Neuron (in vitro differentiated cells): ENCODE measurements at regions not wholly inside any gene's neighbourhood (a gene's known extent, or its start where the extent isn't known, plus 50 kb on each side); places are given as distances from the start of the nearest gene placed in this dataset.

ENCODE experiments used
- H2AFZ ChIP-seq: one replicate; pipeline ENCODE4 v1.6.1; 2013; ENCODE audit warnings: low read depth, mild to moderate bottlenecking, inconsistent platforms, low read length, moderate library complexity
- H3K27me3 ChIP-seq: one replicate; pipeline ENCODE4 v1.6.1; 2013; ENCODE audit warnings: low read length; ENCODE audit not compliant: insufficient read depth
- H3K36me3 ChIP-seq: one replicate; pipeline ENCODE4 v1.6.1; 2013; ENCODE audit warnings: low read length; ENCODE audit not compliant: insufficient read depth
- H3K4me1 ChIP-seq: one replicate; pipeline ENCODE4 v1.6.1; 2013; ENCODE audit warnings: low read length; ENCODE audit not compliant: insufficient read depth
- H3K4me3 ChIP-seq: 2 replicates; pipeline ENCODE4 v1.5.1; 2013; ENCODE audit warnings: mild to moderate bottlenecking, low read length, moderate library complexity
- H3K9me3 ChIP-seq: one replicate; pipeline ENCODE4 v1.6.1; 2013; ENCODE audit warnings: low read length

- no peak overlapping the region for H3K4me3 ChIP-seq
- no peaks in the 10 kb centered on the region for H3K4me1 ChIP-seq
- no peaks in the 10 kb centered on the region for H3K9me3 ChIP-seq
- H2AFZ ChIP-seq, result no peak overlapping the region
- H3K27me3 ChIP-seq, result no peaks in the 10 kb centered on the region
- H3K36me3 ChIP-seq, result no peaks in the 10 kb centered on the region
Measured at GRCh38 chr10:83555264-83555663, 584.0 kb upstream of the GHITM start.

- Histone ChIP-seq H3K9me3 (no peaks in the 10 kb centered on the region), H2AFZ (no peak overlapping the region), H3K27me3 (no peaks in the 10 kb centered on the region), H3K4me3 (no peak overlapping the region), H3K4me1 (no peaks in the 10 kb centered on the region), H3K36me3 (no peaks in the 10 kb centered on the region)
Measured at GRCh38 chr10:83562381-83562780, 576.9 kb upstream of the GHITM start.

- no peak overlapping the region for H2AFZ ChIP-seq
- no peaks in the 10 kb centered on the region for H3K36me3 ChIP-seq
- no peaks in the 10 kb centered on the region for H3K27me3 ChIP-seq
- H3K4me1 ChIP-seq, result no peaks in the 10 kb centered on the region
- no peak overlapping the region for H3K4me3 ChIP-seq
- H3K9me3 ChIP-seq, result no peaks in the 10 kb centered on the region
Measured at GRCh38 chr10:83564889-83565588, 574.3 kb upstream of the GHITM start.

GRCh38 chr10:83572036-83572435, 567.3 kb upstream of the GHITM start:
- Histone ChIP-seq H3K4me3 (no peak overlapping the region), H3K36me3 (no peaks in the 10 kb centered on the region), H3K9me3 (no peaks in the 10 kb centered on the region), H3K4me1 (no peaks in the 10 kb centered on the region), H2AFZ (no peak overlapping the region), H3K27me3 (no peaks in the 10 kb centered on the region)

DNA sequence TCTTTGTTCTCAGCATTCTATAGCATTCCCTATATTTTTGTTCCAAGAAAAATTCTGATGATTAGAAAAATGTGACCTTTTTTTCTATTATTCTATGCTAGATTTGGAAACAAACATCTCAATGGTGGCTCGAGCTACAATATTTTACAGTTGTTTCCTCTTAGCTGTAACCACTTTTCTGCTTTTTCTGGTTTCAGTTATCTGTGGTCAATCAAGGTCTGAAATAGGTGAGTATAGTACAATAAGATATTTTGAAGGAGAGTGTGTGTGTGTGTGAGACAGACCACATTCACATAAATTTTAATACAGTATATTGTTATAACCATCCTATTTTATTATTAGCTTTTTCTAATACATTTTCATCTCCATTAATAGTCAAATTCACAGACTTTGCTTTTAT, 564.5 kb upstream of the GHITM start:
- H3K27me3 ChIP-seq, result no peaks in the 10 kb centered on the region
- no peak overlapping the region for H2AFZ ChIP-seq
- no peaks in the 10 kb centered on the region for H3K36me3 ChIP-seq
- no peaks in the 10 kb centered on the region for H3K4me1 ChIP-seq
- no peaks in the 10 kb centered on the region for H3K9me3 ChIP-seq
- no peak overlapping the region for H3K4me3 ChIP-seq

DNA sequence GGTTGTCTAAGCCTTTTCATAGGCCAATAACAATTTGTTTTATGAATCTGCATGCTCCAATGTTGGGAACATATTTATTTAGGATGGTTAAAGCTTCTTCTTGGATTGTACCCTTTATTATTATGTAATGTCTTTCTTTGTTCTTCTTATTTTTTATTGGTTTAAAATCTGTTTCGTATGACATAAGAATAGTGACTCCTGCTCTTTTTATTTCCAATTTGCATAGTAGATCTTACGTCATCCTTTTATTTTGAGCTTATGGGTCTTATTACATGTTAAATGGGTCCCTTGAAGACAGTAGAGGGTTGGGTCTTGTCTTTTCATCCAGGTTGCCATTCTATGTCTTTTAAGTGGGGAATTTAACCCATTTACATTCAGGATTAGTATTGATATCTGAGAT, 561.9 kb upstream of the GHITM start:
- Histone ChIP-seq H3K36me3 (no peaks in the 10 kb centered on the region), H3K4me3 (no peak overlapping the region), H3K9me3 (no peaks in the 10 kb centered on the region), H3K27me3 (no peaks in the 10 kb centered on the region), H3K4me1 (no peaks in the 10 kb centered on the region), H2AFZ (no peak overlapping the region)

DNA sequence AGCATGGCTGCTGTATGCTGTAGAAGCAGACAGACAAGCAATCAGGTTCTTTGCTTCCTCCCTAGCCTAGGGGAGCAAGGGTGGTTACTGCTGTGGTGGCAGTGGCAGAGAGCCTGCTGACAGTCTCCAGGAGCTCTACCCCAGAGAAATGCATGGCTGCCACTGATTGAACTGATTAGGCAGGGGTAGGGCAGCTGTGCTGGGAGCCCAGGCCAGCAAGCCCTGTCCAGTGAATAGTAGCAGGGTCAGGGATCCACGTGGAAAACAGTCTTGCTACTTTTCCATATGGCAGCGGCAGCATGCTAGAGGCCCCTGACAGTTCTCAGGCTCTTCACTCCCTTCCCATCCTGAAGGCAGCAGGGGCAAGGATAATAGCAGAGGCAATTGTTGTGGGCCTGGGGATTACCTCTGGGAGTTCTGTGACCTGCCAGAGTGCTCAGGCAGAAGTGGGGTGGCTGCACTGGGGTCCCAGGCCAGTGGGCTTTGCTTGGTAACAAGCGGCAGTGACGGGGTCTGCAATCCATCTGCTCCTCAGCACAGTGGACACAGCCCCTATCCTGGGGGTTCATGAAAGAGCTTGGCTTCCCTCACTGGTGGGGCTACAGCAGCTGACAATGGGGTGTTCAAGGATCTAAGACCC, 558.8 kb upstream of the GHITM start:
- no peak overlapping the region for H2AFZ ChIP-seq
- H3K27me3 ChIP-seq, result no peaks in the 10 kb centered on the region
- no peak overlapping the region for H3K4me3 ChIP-seq
- no peaks in the 10 kb centered on the region for H3K36me3 ChIP-seq
- no peaks in the 10 kb centered on the region for H3K9me3 ChIP-seq
- H3K4me1 ChIP-seq, result no peaks in the 10 kb centered on the region

DNA sequence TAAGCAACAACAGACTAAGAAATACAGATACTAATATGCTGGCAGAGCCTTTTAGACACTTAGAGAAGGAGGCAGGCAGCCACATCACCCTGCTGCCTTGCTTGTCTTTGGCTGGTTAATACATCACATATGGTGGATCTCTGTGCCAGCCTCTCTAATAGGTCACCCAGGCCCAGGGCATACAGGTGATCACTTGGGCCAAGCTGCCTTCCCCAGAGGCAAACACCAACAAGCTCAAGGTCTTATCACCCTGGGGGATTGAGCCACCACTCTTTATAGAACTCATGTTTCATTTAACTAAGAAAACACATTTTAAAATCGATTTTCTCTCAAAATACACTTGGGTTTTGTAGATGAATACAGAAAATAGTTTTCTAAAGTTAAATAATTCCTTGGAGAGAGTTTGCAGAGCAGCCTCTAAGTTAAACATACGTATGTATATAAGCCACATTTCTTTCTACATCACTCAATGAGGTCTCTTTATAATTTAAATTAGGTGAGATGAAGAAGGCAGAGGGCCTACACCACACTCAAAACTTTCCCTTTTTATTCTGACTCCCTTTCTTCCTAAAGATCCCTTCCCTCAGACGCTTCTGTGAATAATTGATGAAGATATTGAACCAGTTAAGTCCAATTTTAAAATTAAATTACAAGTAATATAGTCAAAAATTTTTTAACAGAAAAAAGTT, 556.8 kb upstream of the GHITM start:
- no peaks in the 10 kb centered on the region for H3K27me3 ChIP-seq
- H3K4me3 ChIP-seq, result no peak overlapping the region
- H3K4me1 ChIP-seq, result no peaks in the 10 kb centered on the region
- no peak overlapping the region for H2AFZ ChIP-seq
- no peaks in the 10 kb centered on the region for H3K9me3 ChIP-seq
- H3K36me3 ChIP-seq, result no peaks in the 10 kb centered on the region

DNA sequence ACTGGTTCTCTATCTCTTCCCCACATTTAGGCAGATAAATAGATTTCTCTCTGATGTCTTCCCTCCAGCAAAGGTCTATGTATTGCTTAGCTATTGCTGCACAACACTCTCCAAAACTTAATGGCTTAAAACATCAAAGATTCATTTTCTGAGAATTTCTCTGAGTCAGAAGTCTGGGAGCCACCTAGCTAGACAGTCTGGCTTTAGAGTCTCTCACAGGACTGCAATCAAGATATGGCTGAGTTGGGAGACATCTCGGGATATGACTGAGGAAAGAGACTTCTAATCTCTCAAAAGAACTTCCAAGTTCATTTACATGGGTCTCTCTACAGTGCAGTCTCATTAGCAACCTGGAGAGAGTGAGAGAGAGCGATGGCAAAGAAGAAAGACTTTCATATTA, 553.6 kb upstream of the GHITM start:
- Histone ChIP-seq H3K9me3 (no peaks in the 10 kb centered on the region), H3K4me1 (no peaks in the 10 kb centered on the region), H2AFZ (no peak overlapping the region), H3K27me3 (no peaks in the 10 kb centered on the region), H3K4me3 (no peak overlapping the region), H3K36me3 (no peaks in the 10 kb centered on the region)

- Histone ChIP-seq H2AFZ (no peak overlapping the region), H3K9me3 (peaks cover 2% of the 10 kb centered on the region), H3K4me3 (no peak overlapping the region), H3K36me3 (no peaks in the 10 kb centered on the region), H3K27me3 (no peaks in the 10 kb centered on the region), H3K4me1 (no peaks in the 10 kb centered on the region)
Measured at GRCh38 chr10:83592337-83592935, 546.9 kb upstream of the GHITM start.

- Histone ChIP-seq H2AFZ (no peak overlapping the region), H3K4me1 (peaks cover 9% of the 10 kb centered on the region), H3K27me3 (no peaks in the 10 kb centered on the region), H3K9me3 (no peaks in the 10 kb centered on the region), H3K36me3 (no peaks in the 10 kb centered on the region), H3K4me3 (no peak overlapping the region)
Measured at GRCh38 chr10:83603708-83604107, 535.6 kb upstream of the GHITM start.

DNA sequence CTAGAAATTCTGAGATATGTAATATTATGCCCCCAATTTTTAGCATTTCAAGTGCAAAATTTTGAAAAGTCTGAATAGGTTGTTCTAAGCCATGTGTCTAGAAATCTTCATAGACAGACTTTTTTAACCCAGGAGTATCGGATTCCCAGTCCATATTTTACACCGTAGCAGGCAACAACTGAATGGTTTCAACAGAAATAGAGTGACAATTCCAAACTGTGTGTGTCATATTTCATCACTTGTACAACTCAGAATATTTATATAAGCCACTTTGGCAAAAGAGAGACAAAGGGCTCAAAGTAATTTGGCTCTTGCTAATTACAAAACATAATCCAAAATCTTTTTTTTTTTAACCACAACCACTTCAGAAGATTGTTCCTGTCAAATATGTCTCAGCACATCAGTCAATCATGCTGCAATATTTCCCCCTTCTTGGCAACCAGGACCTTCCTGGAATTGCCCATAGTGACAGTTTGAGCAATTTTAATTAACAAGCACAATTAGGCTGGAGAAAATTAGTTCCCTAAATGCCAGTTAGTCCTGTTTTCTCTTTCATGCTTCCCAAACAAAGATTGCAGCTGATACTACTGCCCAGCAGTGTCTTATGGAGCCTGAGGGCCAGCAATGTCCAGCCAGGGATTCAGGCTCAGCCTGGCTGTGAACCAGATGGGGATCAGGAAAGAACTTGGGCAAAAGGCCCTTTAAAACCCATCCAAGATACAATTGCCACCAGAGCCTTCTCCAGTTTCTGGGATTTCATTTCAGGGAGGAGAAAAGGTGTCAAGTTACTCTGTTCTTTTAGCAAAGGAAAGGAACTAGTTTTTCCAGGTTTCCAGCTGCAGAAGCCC, 533.3 kb upstream of the GHITM start:
- no peak overlapping the region for H2AFZ ChIP-seq
- no peaks in the 10 kb centered on the region for H3K9me3 ChIP-seq
- no peaks in the 10 kb centered on the region for H3K27me3 ChIP-seq
- H3K36me3 ChIP-seq, result no peaks in the 10 kb centered on the region
- H3K4me3 ChIP-seq, result no peak overlapping the region
- H3K4me1 ChIP-seq, result peaks cover 24% of the 10 kb centered on the region
